ENCODE measurements at regions not wholly inside any gene's neighbourhood (a gene's known extent, or its start where the extent isn't known, plus 50 kb on each side); places are given as distances from the start of the nearest gene placed in this dataset.

DNA sequence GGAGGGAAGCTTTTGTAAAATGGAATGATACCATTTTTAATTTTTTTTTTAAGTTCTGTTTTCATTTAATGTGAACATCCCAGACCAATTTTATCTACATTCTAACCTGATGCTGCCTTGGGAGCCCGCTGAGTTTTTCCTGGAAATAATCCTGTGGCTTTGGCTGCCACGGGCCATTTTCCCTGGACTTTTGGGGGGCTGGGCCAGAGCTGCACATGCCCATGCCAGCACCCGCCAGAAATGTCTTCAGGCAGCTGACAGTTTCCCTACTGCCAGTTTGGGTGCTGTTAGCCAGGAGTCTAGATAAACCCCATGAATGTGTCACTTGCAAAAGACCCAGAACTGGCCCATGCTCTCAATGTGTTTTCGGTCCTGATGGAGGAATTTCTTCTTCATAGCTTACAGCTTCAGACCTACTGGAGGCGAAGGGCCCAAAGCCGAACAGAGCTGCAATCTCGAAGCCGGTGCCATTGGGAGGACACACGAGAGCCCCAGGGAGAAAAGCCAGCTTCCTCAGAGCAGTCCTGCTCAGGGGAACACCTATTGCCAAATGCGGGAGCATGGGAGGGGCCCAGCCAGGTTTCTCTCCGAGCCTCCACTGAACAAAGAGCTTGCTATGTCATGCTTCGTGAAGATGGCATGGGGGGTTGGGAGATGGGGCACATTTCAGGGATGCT is 444.2 kb upstream of the MKI67 start (continued):
- TF ChIP-seq, protein P1, sequence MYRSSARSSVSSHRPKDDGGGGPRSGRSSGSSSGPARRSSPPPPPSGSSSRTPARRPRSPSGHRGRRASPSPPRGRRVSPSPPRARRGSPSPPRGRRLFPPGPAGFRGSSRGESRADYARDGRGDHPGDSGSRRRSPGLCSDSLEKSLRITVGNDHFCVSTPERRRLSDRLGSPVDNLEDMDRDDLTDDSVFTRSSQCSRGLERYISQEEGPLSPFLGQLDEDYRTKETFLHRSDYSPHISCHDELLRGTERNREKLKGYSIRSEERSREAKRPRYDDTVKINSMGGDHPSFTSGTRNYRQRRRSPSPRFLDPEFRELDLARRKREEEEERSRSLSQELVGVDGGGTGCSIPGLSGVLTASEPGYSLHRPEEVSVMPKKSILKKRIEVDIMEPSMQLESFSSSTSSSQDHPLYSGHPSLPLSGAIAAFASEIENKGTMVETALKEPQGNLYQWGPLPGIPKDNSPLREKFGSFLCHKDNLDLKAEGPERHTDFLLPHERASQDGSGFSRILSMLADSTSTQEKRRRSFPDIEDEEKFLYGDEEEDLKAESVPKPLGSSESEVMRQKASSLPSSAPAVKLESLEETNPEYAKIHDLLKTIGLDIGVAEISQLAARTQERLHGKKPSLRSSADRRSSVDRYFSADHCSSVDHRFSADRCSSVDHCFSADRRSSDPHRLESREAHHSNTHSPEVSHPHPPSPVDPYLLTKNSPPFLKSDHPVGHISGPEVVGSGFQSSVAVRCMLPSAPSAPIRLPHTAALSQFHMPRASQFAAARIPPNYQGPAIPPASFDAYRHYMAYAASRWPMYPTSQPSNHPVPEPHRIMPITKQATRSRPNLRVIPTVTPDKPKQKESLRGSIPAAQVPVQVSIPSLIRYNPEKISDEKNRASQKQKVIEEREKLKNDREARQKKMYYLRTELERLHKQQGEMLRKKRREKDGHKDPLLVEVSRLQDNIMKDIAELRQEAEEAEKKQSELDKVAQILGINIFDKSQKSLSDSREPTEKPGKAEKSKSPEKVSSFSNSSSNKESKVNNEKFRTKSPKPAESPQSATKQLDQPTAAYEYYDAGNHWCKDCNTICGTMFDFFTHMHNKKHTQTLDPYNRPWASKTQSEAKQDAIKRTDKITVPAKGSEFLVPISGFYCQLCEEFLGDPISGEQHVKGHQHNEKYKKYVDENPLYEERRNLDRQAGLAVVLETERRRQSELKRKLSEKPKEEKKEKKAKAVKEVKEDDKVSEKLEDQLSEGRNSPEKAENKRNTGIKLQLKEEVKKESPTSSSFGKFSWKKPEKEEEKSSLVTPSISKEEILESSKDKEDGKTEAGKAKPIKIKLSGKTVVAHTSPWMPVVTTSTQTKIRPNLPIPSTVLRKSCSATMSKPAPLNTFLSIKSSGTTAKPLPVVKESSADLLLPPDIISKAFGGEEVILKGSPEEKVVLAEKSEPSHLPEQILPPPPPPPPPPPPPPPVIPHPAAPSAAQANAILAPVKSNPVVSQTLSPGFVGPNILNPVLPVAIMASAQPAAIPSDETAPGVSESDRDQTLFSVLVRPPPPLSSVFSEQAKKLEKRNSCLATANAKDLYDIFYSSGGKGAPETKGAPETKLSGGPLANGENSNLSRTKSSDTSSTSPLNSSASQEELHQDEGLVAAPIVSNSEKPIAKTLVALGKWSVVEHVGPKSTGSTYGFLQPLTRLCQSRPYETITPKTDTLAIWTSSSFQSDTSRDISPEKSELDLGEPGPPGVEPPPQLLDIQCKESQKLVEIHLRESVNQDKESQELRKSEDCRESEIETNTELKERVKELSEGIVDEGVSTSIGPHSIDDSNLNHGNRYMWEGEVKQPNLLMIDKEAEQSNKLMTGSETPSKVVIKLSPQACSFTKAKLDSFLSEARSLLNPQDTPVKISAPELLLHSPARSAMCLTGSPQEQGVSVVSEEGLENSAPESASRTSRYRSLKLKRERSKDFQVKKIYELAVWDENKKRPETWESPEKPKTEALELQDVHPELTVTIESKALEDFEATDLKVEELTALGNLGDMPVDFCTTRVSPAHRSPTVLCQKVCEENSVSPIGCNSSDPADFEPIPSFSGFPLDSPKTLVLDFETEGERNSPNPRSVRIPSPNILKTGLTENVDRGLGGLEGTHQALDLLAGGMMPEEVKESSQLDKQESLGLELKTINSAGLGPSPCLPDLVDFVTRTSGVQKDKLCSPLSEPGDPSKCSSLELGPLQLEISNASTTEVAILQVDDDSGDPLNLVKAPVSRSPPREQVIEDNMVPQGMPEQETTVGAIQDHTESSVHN (IDR thresholded peaks at IDR 0.05; ENCODE audit: borderline replicate concordance in 1 of 2, low read depth in 1 of 2) = no peak

All from K562 (cell line).